D721Med (cell line): ENCODE measurements at regions not wholly inside any gene's neighbourhood (a gene's known extent, or its start where the extent isn't known, plus 50 kb on each side); places are given as distances from the start of the nearest gene placed in this dataset.

Experiments used
- DNase-seq: peaks from one replicate; pipeline ENCODE4 v3.0.0; 2011; ENCODE audit warnings: low spot score; ENCODE audit not compliant: insufficient read length
- FAIRE-seq: peaks from 2 replicates; lab custom pipeline; 2011; peaks lifted over from hg19 to GRCh38; lab: Jason Lieb, UNC
- CTCF ChIP-seq: IDR thresholded peaks from 2 replicates; pipeline ENCODE4 v1.5.1; 2012; ENCODE audit warnings: mild to moderate bottlenecking, control low read depth; ENCODE audit not compliant: insufficient read depth; ENCODE audit errors: missing control alignments

GRCh38 chr2:215749092-215749957 lies 264.0 kb downstream of the MREG start:
- FAIRE-seq (no peak), DNase-seq (no peak)
- TF ChIP-seq CTCF = no peak

- DNase-seq (no peak), FAIRE-seq (no peak)
- no peak for TF ChIP-seq CTCF
Observed at GRCh38 chr2:215748446-215748845, 264.9 kb downstream of the MREG start.

- no peak for FAIRE-seq
- TF ChIP-seq CTCF = no peak
- no peak for DNase-seq
Observed at GRCh38 chr2:215746887-215747615, 266.3 kb downstream of the MREG start.

- TF ChIP-seq CTCF = no peak
- DNase-seq (no peak), FAIRE-seq (no peak)
Observed at GRCh38 chr2:215746226-215746886, 267.0 kb downstream of the MREG start.

- TF ChIP-seq CTCF = no peak
Observed at GRCh38 chr2:215745331-215745730, 268.0 kb downstream of the MREG start.

GRCh38 chr2:215744514-215744913 lies 268.8 kb downstream of the MREG start:
- no peak for FAIRE-seq
- no peak for TF ChIP-seq CTCF
- no peak for DNase-seq

More at GRCh38 chr2:215745331-215745730, 268.0 kb downstream of the MREG start:
- DNase-seq (no peak), FAIRE-seq (no peak)
